DOHH2 (cell line): ENCODE measurements at regions not wholly inside any gene's neighbourhood (a gene's known extent, or its start where the extent isn't known, plus 50 kb on each side); places are given as distances from the start of the nearest gene placed in this dataset.

Experiments used
- H3F3A ChIP-seq: fragments of 200-600 bp; sonication (generic), shearing (Covaris generic); 2 replicates; pipeline ENCODE4 v1.6.0; 2016; ENCODE audit warnings: antibody characterized with exemption, mild to moderate bottlenecking; ENCODE audit not compliant: control insufficient read depth, insufficient read depth
- H3K27ac ChIP-seq: fragments of 200-600 bp; sonication (generic); 2 replicates; pipeline ENCODE4 v1.5.1; 2014; ENCODE audit warnings: low read depth, mild to moderate bottlenecking, low read length, moderate library complexity
- H3K27me3 ChIP-seq: fragments of 200-600 bp; sonication (generic); 2 replicates; pipeline ENCODE4 v1.6.1; 2014; ENCODE audit warnings: mild to moderate bottlenecking, low read length, mixed read lengths; ENCODE audit not compliant: control insufficient read depth
- H3K36me3 ChIP-seq: fragments of 200-600 bp; sonication (generic); 2 replicates; pipeline ENCODE4 v1.6.1; 2014; ENCODE audit warnings: mild to moderate bottlenecking, low read length, moderate library complexity, mixed read lengths; ENCODE audit not compliant: control insufficient read depth
- H3K4me1 ChIP-seq: fragments of 200-600 bp; sonication (generic); 2 replicates; pipeline ENCODE4 v1.6.1; 2014; ENCODE audit warnings: mild to moderate bottlenecking, low read length, mixed read lengths; ENCODE audit not compliant: control insufficient read depth
- H3K4me2 ChIP-seq: fragments of 200-600 bp; sonication (generic); 2 replicates; pipeline ENCODE4 v1.6.0; 2014; ENCODE audit warnings: mild to moderate bottlenecking, low read length, moderate library complexity
- H3K4me3 ChIP-seq: fragments of 200-600 bp; sonication (generic); 2 replicates; pipeline ENCODE4 v1.5.1; 2014; ENCODE audit warnings: mild to moderate bottlenecking, low read length, mixed read lengths
- H3K79me2 ChIP-seq: fragments of 200-600 bp; sonication (generic); 2 replicates; pipeline ENCODE4 v1.6.1; 2014; ENCODE audit warnings: mild to moderate bottlenecking, low read length, mixed read lengths; ENCODE audit not compliant: control insufficient read depth
- H3K9me2 ChIP-seq: fragments of 200-600 bp; sonication (generic); replicated peaks from 2 replicates; pipeline ENCODE4 v1.6.1; 2014; ENCODE audit warnings: mild to moderate bottlenecking, low read length, mixed read lengths; ENCODE audit not compliant: control insufficient read depth
- H3K9me3 ChIP-seq: fragments of 200-600 bp; sonication (generic); 2 replicates; pipeline ENCODE4 v1.6.1; 2014; ENCODE audit warnings: antibody characterized with exemption, low read length, mixed read lengths; ENCODE audit not compliant: control insufficient read depth, insufficient read depth
- H4K20me1 ChIP-seq: fragments of 200-600 bp; sonication (generic); 2 replicates; pipeline ENCODE4 v1.6.0; 2014; ENCODE audit warnings: low read depth, mild to moderate bottlenecking, antibody characterized with exemption, low read length, moderate library complexity; ENCODE audit not compliant: control insufficient read depth, insufficient read depth
- EZH2phosphoT487 ChIP-seq: fragments of 200-600 bp; sonication (generic); IDR thresholded peaks from 2 replicates; pipeline ENCODE4 v1.6.1; 2017; ENCODE audit warnings: borderline replicate concordance, mild to moderate bottlenecking, antibody characterized with exemption, low read length, moderate library complexity, mixed read lengths
- TF ChIP-seq, protein P1 (sequence below): fragments of 200-600 bp; sonication (generic); IDR thresholded peaks from one replicate; pipeline ENCODE4 v1.5.1; 2014; ENCODE audit warnings: antibody characterized with exemption, mild to moderate bottlenecking, low read depth, low read length; ENCODE audit not compliant: poor library complexity, severe bottlenecking

DNA sequence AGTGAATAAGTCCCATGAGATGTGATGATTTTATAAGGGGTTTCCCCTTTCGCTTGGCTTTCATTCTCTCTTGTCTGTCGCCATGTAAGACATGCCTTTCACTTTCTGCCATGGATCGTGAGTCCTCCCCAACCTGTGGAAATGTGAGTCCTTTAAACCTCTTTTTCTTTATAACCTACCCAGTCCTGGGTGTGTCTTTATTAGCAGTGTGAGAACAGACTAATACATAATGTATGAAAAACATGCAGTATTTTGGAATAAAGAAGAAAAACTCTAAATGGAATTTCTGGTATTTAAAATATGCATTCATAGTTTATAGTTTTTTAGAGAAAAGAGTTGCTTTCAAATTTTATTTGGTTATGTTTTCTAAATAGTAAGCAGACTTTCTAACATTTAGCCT, 360.7 kb downstream of the PCDH7 start:
- Histone ChIP-seq H3K27ac (no peak overlapping the region), H3K27me3 (no peaks in the 10 kb centered on the region), H3K36me3 (no peaks in the 10 kb centered on the region), H3K4me3 (no peak overlapping the region), H4K20me1 (no peaks in the 10 kb centered on the region), H3K9me3 (no peaks in the 10 kb centered on the region), H3F3A (no peaks in the 10 kb centered on the region), H3K79me2 (no peaks in the 10 kb centered on the region), H3K4me1 (peaks cover 6% of the 10 kb centered on the region), H3K9me2 (no peaks in the 10 kb centered on the region), H3K4me2 (no peak overlapping the region)
- TF ChIP-seq EZH2phosphoT487: no peak
- TF ChIP-seq, protein P1, sequence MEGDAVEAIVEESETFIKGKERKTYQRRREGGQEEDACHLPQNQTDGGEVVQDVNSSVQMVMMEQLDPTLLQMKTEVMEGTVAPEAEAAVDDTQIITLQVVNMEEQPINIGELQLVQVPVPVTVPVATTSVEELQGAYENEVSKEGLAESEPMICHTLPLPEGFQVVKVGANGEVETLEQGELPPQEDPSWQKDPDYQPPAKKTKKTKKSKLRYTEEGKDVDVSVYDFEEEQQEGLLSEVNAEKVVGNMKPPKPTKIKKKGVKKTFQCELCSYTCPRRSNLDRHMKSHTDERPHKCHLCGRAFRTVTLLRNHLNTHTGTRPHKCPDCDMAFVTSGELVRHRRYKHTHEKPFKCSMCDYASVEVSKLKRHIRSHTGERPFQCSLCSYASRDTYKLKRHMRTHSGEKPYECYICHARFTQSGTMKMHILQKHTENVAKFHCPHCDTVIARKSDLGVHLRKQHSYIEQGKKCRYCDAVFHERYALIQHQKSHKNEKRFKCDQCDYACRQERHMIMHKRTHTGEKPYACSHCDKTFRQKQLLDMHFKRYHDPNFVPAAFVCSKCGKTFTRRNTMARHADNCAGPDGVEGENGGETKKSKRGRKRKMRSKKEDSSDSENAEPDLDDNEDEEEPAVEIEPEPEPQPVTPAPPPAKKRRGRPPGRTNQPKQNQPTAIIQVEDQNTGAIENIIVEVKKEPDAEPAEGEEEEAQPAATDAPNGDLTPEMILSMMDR: no peak

DNA sequence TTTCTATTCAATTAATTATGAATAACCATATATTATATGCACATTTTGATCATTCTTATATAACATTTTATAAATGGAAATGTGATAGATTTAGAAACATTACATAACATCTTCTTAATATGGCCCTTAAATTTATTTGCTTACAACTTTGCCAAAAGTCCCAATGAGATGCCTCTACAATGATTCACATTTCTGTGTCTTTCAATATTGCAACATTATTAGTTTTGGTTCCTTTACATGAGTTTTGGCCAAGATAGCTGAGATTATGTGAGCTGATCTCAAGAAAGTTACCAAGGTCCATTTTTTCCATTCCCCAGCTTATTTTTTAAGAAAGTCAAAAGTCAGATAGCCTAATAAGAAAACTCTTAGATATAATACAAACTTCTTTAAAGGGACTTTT, 361.2 kb downstream of the PCDH7 start:
- H3K4me1 ChIP-seq: peaks cover 10% of the 10 kb centered on the region
- H3K9me3 ChIP-seq: no peaks in the 10 kb centered on the region
- no peaks in the 10 kb centered on the region for H3K27me3 ChIP-seq
- no peak overlapping the region for H3K4me2 ChIP-seq
- no peak overlapping the region for H3K27ac ChIP-seq
- no peak for TF ChIP-seq EZH2phosphoT487
- TF ChIP-seq, protein P1: no peak
- no peaks in the 10 kb centered on the region for H3K36me3 ChIP-seq
- H3K4me3 ChIP-seq: no peak overlapping the region
- H3F3A ChIP-seq: no peaks in the 10 kb centered on the region
- no peaks in the 10 kb centered on the region for H3K79me2 ChIP-seq
- no peaks in the 10 kb centered on the region for H3K9me2 ChIP-seq
- H4K20me1 ChIP-seq: no peaks in the 10 kb centered on the region

GRCh38 chr4:31083456-31083855, 363.3 kb downstream of the PCDH7 start:
- TF ChIP-seq EZH2phosphoT487: no peak
- TF ChIP-seq, protein P1: no peak
- Histone ChIP-seq H3K9me3 (no peaks in the 10 kb centered on the region), H4K20me1 (no peaks in the 10 kb centered on the region), H3K36me3 (no peaks in the 10 kb centered on the region), H3K27me3 (no peaks in the 10 kb centered on the region), H3K79me2 (no peaks in the 10 kb centered on the region), H3K4me3 (no peak overlapping the region), H3F3A (no peaks in the 10 kb centered on the region), H3K27ac (no peak overlapping the region), H3K4me1 (peaks cover 14% of the 10 kb centered on the region), H3K4me2 (no peak overlapping the region), H3K9me2 (no peaks in the 10 kb centered on the region)
